GM12873 (cell line): ENCODE measurements at regions not wholly inside any gene's neighbourhood (a gene's known extent, or its start where the extent isn't known, plus 50 kb on each side); places are given as distances from the start of the nearest gene placed in this dataset.
A peak's percentile ranks its signal among the peaks of the same experiment; 100 is the strongest.

ENCODE experiments used
- TF ChIP-seq, protein P1 (sequence below): IDR thresholded peaks from 2 replicates; pipeline ENCODE4 v1.5.1; 2012; ENCODE audit warnings: low read depth, mild to moderate bottlenecking, moderate library complexity, low read length, control low read depth; ENCODE audit not compliant: insufficient read depth; ENCODE audit errors: missing control alignments

DNA sequence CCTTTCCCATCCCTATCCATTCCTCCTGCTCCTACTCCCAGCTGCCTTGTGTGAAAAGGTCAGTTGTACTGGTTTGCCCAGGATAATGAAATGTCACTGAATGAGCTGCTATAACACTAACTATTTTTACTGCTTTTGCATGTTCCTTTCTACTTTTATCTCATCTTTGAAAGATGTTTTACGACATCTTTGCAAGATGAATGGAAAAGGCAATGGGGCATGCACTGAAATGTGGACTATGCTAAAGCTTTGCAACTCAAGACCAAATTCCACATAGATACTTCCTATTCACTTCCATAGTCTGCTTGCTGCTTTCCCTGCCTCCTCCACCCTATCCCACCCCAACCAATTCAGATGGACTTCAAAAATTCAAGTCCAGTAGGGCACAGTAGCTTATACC is 111.3 kb downstream of the SETD4 start:
- TF ChIP-seq, protein P1, sequence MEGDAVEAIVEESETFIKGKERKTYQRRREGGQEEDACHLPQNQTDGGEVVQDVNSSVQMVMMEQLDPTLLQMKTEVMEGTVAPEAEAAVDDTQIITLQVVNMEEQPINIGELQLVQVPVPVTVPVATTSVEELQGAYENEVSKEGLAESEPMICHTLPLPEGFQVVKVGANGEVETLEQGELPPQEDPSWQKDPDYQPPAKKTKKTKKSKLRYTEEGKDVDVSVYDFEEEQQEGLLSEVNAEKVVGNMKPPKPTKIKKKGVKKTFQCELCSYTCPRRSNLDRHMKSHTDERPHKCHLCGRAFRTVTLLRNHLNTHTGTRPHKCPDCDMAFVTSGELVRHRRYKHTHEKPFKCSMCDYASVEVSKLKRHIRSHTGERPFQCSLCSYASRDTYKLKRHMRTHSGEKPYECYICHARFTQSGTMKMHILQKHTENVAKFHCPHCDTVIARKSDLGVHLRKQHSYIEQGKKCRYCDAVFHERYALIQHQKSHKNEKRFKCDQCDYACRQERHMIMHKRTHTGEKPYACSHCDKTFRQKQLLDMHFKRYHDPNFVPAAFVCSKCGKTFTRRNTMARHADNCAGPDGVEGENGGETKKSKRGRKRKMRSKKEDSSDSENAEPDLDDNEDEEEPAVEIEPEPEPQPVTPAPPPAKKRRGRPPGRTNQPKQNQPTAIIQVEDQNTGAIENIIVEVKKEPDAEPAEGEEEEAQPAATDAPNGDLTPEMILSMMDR, result no peak

GRCh38 chr21:35945089-35945671 is 115.1 kb downstream of the SETD4 start:
- TF ChIP-seq, protein P1, result no peak

- TF ChIP-seq, protein P1, result no peak
Observed at GRCh38 chr21:35943752-35944151, 116.6 kb downstream of the SETD4 start.

DNA sequence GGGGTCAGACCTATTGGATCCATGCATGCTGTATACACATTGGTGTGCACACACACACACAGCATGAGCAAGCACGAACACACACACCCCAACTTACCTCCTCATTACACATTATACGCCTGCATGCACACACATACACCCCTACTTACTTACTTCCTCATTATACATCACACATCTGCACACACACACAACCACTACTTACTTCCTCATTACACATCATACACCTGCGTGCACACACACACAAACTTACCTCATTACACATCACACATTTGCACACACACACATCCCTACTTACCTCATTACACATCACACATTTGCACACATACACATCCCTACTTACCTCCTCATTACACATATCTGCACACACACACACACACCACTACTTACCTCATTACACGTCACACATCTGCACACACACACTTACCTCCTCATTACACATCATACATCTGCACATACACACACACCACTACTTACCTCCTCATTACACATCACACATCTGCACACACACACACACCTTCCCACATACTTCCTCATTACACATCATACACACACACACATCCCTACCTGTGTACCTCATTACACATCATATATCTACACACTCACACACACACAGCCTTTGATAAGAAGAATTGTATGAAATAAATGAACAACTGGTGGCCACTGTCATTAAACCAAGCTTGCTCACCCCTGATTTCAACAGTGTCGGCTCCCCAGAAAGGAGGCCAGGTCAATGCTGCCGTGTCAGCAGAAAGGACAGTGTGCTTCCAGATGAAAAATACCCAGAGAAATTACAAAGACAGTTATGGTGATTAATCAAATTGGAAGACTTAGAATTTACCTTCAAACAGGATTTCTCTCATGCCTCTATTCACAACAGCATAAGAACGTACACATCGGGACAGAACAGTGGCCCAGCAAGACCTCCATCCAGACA is 117.8 kb downstream of the SETD4 start:
- TF ChIP-seq, protein P1, result no peak

- TF ChIP-seq, protein P1, result peak; percentile 45
Observed at GRCh38 chr21:35940074-35940927, 120.0 kb downstream of the SETD4 start.

DNA sequence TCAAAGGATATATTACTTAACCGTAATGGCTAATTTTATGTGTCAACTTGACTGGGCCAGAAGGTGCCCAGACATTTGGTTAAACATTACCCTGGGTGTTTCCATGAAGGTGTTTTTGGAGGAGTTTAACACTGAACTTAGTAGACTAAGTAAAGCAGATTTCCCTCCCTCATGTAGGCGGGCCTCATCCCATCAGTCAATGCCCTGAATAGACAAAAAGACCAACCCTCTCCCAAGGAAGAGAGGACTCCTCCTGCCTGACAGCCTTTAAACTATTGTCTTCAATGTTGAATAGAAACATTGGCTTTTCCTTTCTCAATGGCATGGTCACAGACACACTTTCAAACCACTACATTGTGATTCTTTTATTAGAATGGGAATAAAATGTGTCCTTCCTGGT is 121.9 kb downstream of the SETD4 start:
- TF ChIP-seq, protein P1, result no peak

GRCh38 chr21:35933466-35933865 is 126.9 kb downstream of the SETD4 start:
- TF ChIP-seq, protein P1, result no peak
